HG02973 (cell line): ENCODE measurements at regions not wholly inside any gene's neighbourhood (a gene's known extent, or its start where the extent isn't known, plus 50 kb on each side); places are given as distances from the start of the nearest gene placed in this dataset.

Experiments used
- ATAC-seq: cut with Tn5 transposase; IDR thresholded peaks from one replicate; pipeline ENCODE4 v1.9.1; 2021; ENCODE audit warnings: moderate library complexity; ENCODE audit not compliant: unreplicated experiment

- ATAC-seq = no peak
Measured at GRCh38 chr20:22909436-22909835, 125.7 kb upstream of the SSTR4 start.

- no peak for ATAC-seq
Measured at GRCh38 chr20:22910287-22910852, 124.7 kb upstream of the SSTR4 start.

GRCh38 chr20:22914291-22914690 is 120.8 kb upstream of the SSTR4 start:
- ATAC-seq = no peak

GRCh38 chr20:22915512-22915911 is 119.6 kb upstream of the SSTR4 start:
- no peak for ATAC-seq

- no peak for ATAC-seq
Measured at GRCh38 chr20:22916021-22916842, 118.9 kb upstream of the SSTR4 start.

GRCh38 chr20:22918286-22918983 is 116.7 kb upstream of the SSTR4 start:
- no peak for ATAC-seq

GRCh38 chr20:22920898-22921297 is 114.2 kb upstream of the SSTR4 start:
- no peak for ATAC-seq

GRCh38 chr20:22921595-22922421 is 113.3 kb upstream of the SSTR4 start:
- ATAC-seq = no peak

- no peak for ATAC-seq
Measured at GRCh38 chr20:22922987-22923386, 112.1 kb upstream of the SSTR4 start.

GRCh38 chr20:22924046-22924737 is 110.9 kb upstream of the SSTR4 start:
- ATAC-seq = no peak

GRCh38 chr20:22924949-22925612 is 110.0 kb upstream of the SSTR4 start:
- no peak for ATAC-seq

GRCh38 chr20:22925613-22925983 is 109.5 kb upstream of the SSTR4 start:
- ATAC-seq = no peak

- ATAC-seq = no peak
Measured at GRCh38 chr20:22927537-22927936, 107.6 kb upstream of the SSTR4 start.

- ATAC-seq = no peak
Measured at GRCh38 chr20:22928679-22929078, 106.4 kb upstream of the SSTR4 start.

GRCh38 chr20:22929661-22930060 is 105.5 kb upstream of the SSTR4 start:
- no peak for ATAC-seq

GRCh38 chr20:22931653-22932608 is 103.2 kb upstream of the SSTR4 start:
- no peak for ATAC-seq

GRCh38 chr20:22939181-22939580 is 95.9 kb upstream of the SSTR4 start:
- ATAC-seq = no peak

- no peak for ATAC-seq
Measured at GRCh38 chr20:22940350-22940749, 94.8 kb upstream of the SSTR4 start.

GRCh38 chr20:22941550-22941949 is 93.6 kb upstream of the SSTR4 start:
- no peak for ATAC-seq
